GM23338 (cell line): ENCODE measurements at regions not wholly inside any gene's neighbourhood (a gene's known extent, or its start where the extent isn't known, plus 50 kb on each side); places are given as distances from the start of the nearest gene placed in this dataset.

ENCODE experiments used
- ATAC-seq: fragments of 200-7000 bp; cut with Tn5 transposase; 3 replicates; pipeline ENCODE4 v1.9.1; 2020
- DNase-seq: peaks from one replicate; pipeline ENCODE4 v3.0.0-alpha.2; 2015; ENCODE audit warnings: low spot score
- H2AFZ ChIP-seq: fragments of 200-600 bp; sonication (generic); 2 replicates; pipeline ENCODE4 v1.8.0; 2016; ENCODE audit warnings: antibody characterized with exemption, mild to moderate bottlenecking, moderate library complexity
- H3F3A ChIP-seq: fragments of 200-600 bp; sonication (generic); replicated peaks from 2 replicates; pipeline ENCODE4 v1.8.0; 2017; ENCODE audit warnings: antibody characterized with exemption, mixed run types, low read depth
- H3K27ac ChIP-seq: fragments of 200-600 bp; sonication (generic); 2 replicates; pipeline ENCODE4 v1.6.1; 2016; ENCODE audit warnings: low read depth
- H3K27me3 ChIP-seq: fragments of 200-600 bp; sonication (generic); 2 replicates; pipeline ENCODE4 v1.8.0; 2016; ENCODE audit warnings: mild to moderate bottlenecking, mixed run types, moderate library complexity; ENCODE audit not compliant: insufficient read depth
- H3K36me3 ChIP-seq: fragments of 200-600 bp; sonication (generic); 2 replicates; pipeline ENCODE4 v1.8.0; 2016; ENCODE audit warnings: mild to moderate bottlenecking; ENCODE audit not compliant: insufficient read depth
- H3K4me1 ChIP-seq: fragments of 200-600 bp; sonication (generic); 2 replicates; pipeline ENCODE4 v1.8.0; 2016; ENCODE audit warnings: mild to moderate bottlenecking, moderate library complexity; ENCODE audit not compliant: insufficient read depth
- H3K4me2 ChIP-seq: fragments of 200-600 bp; sonication (generic); 2 replicates; pipeline ENCODE4 v1.7.1; 2017; ENCODE audit warnings: mixed run types
- H3K4me3 ChIP-seq: fragments of 200-600 bp; sonication (generic); 2 replicates; pipeline ENCODE4 v1.6.1; 2016; ENCODE audit warnings: mixed run types
- H3K79me2 ChIP-seq: fragments of 200-600 bp; sonication (generic); replicated peaks from 2 replicates; pipeline ENCODE4 v1.8.0; 2017; ENCODE audit warnings: mild to moderate bottlenecking; ENCODE audit not compliant: insufficient read depth
- H3K9me2 ChIP-seq: fragments of 200-600 bp; sonication (generic); 2 replicates; pipeline ENCODE4 v1.8.0; 2017; ENCODE audit not compliant: insufficient read depth
- H4K20me1 ChIP-seq: fragments of 200-600 bp; sonication (generic); replicated peaks from 2 replicates; pipeline ENCODE4 v1.8.0; 2017; ENCODE audit warnings: mild to moderate bottlenecking; ENCODE audit not compliant: insufficient read depth
- H3K27ac Mint-ChIP-seq: 2 replicates; pipeline ENCODE4 v1.8.0; 2020; ENCODE audit warnings: inconsistent platforms, mild to moderate bottlenecking, moderate library complexity, mixed read lengths
- H3K27me3 Mint-ChIP-seq: 3 replicates; pipeline ENCODE4 v1.8.0; 2022; ENCODE audit warnings: low read depth, mild to moderate bottlenecking, moderate library complexity, mixed read lengths, inconsistent platforms; ENCODE audit not compliant: insufficient read depth, poor library complexity
- H3K36me3 Mint-ChIP-seq: 3 replicates; pipeline ENCODE4 v1.8.0; 2021; ENCODE audit warnings: low read depth, mild to moderate bottlenecking, inconsistent platforms, moderate library complexity, mixed read lengths
- H3K4me1 Mint-ChIP-seq: 3 replicates; pipeline ENCODE4 v1.8.0; 2020; ENCODE audit warnings: mild to moderate bottlenecking, inconsistent platforms, mixed read lengths
- H3K4me3 Mint-ChIP-seq: 3 replicates; pipeline ENCODE4 v1.8.0; 2021; ENCODE audit warnings: moderate library complexity, mild to moderate bottlenecking, inconsistent platforms, mixed read lengths
- H3K9me3 Mint-ChIP-seq: 3 replicates; pipeline ENCODE4 v1.8.0; 2020; ENCODE audit warnings: moderate library complexity, mild to moderate bottlenecking, inconsistent platforms, mixed read lengths
- CREB1 ChIP-seq: fragments of 250-450 bp; sonication (Bioruptor Pico); IDR thresholded peaks from 2 replicates; pipeline ENCODE4 v1.5.0; 2020; ENCODE audit warnings: low read depth, mild to moderate bottlenecking, moderate library complexity
- EZH2 ChIP-seq: fragments of 200-600 bp; sonication (generic); IDR thresholded peaks from one replicate; pipeline ENCODE4 v1.8.0; 2017; ENCODE audit warnings: antibody characterized with exemption, mild to moderate bottlenecking, low read depth; ENCODE audit not compliant: unreplicated experiment
- EZH2phosphoT487 ChIP-seq: fragments of 200-600 bp; sonication (generic); IDR thresholded peaks from one replicate; pipeline ENCODE4 v1.8.1; 2018; ENCODE audit warnings: antibody characterized with exemption; ENCODE audit not compliant: unreplicated experiment
- JUNB ChIP-seq: IDR thresholded peaks from one replicate; pipeline ENCODE4 v1.6.1; 2016; ENCODE audit warnings: antibody characterized with exemption; ENCODE audit not compliant: unreplicated experiment
- NANOG ChIP-seq: IDR thresholded peaks from 2 replicates; pipeline ENCODE4 v1.6.1; 2016; ENCODE audit warnings: antibody characterized with exemption, borderline replicate concordance
- POLR2AphosphoS5 ChIP-seq: IDR thresholded peaks from 2 replicates; pipeline ENCODE4 v1.6.1; 2016; ENCODE audit warnings: antibody characterized with exemption, low read depth
- STAT1 ChIP-seq: IDR thresholded peaks from one replicate; pipeline ENCODE4 v1.6.1; 2016; ENCODE audit warnings: antibody characterized with exemption; ENCODE audit not compliant: unreplicated experiment
- ZNF114 ChIP-seq: fragments of 250-450 bp; sonication (Bioruptor Pico); IDR thresholded peaks from 2 replicates; pipeline ENCODE4 v1.5.0; 2020; ENCODE audit warnings: mild to moderate bottlenecking, moderate library complexity
- ZNF331 ChIP-seq: fragments of 250-450 bp; sonication (Bioruptor Pico); IDR thresholded peaks from 2 replicates; pipeline ENCODE4 v1.5.0; 2020; ENCODE audit warnings: low read depth, mild to moderate bottlenecking, moderate library complexity
- TF ChIP-seq, protein P1 (sequence below), 2 experiments: fragments of 200-600 bp in 1 of 2; sonication (generic) in 1 of 2; conservative IDR thresholded peaks; 2 replicates each; pipeline versions ENCODE4 v1.5.1 to v1.6.1; 2016 to 2017; ENCODE audit warnings: antibody characterized with exemption in 2 of 2, low read depth in 2 of 2, mild to moderate bottlenecking in 2 of 2, moderate library complexity in 1 of 2
- TF ChIP-seq, protein P2 (sequence below): IDR thresholded peaks from one replicate; pipeline ENCODE4 v1.6.1; 2018; ENCODE audit warnings: antibody characterized with exemption; ENCODE audit not compliant: unreplicated experiment
- TF ChIP-seq, protein P3 (sequence below): IDR thresholded peaks from 2 replicates; pipeline ENCODE4 v1.6.1; 2016; ENCODE audit warnings: antibody characterized with exemption
- TF ChIP-seq, protein P4 (sequence below): fragments of 250-450 bp; sonication (Bioruptor Pico); IDR thresholded peaks from 2 replicates; pipeline ENCODE4 v1.5.0; 2020; ENCODE audit warnings: mild to moderate bottlenecking, moderate library complexity

DNA sequence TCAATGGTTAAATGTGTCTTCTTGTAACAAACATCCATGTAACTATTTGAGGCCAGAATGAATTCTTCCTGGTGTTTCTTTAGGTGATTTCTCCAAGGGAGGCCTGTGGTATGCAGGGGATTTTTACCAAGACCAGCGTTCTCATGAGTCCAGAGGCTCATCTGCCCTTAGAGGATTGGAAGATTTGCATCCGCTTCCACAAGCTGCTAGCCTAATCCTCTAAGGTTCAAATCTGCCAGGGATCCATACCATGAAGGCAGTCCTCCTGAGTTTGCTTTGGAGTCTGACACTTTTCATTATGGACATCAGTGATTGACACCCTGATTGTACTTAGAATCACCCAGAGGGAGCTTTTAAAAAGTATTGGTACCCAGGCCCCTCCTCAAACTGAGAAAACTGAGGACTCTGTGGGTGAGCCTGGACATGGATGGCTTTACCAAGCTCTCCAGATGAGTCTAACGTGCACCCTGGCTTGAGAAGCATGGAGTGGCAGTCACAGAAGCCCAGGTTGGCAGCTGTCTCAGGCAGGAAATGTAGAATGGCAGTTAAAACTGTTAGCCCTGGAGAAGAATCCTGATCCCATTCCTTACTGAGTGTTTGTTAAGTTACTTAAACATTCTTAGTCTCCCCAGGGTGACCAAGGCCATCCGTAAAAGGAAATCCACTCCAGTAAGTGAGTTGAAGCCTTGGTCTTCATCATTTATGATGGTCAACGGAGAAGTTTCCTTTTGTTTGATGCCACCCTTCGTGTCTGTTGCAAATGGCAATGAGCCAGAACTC is 95.3 kb upstream of the RMDN2 start:
- H2AFZ ChIP-seq, result no peak overlapping the region
- DNase-seq, result no peak
- no peaks in the 10 kb centered on the region for H3K27me3 ChIP-seq
- no peaks in the 10 kb centered on the region for H3K27me3 Mint-ChIP-seq
- H3K9me2 ChIP-seq, result peaks cover 4% of the 10 kb centered on the region; the same call in 1 of the 2 replicates
- ATAC-seq, result no peak
- no peaks in the 10 kb centered on the region for H3K9me3 Mint-ChIP-seq
- no peaks in the 10 kb centered on the region for H3K4me1 ChIP-seq
- H4K20me1 ChIP-seq, result no peaks in the 10 kb centered on the region
- no peak for TF ChIP-seq STAT1
- TF ChIP-seq, protein P1, sequence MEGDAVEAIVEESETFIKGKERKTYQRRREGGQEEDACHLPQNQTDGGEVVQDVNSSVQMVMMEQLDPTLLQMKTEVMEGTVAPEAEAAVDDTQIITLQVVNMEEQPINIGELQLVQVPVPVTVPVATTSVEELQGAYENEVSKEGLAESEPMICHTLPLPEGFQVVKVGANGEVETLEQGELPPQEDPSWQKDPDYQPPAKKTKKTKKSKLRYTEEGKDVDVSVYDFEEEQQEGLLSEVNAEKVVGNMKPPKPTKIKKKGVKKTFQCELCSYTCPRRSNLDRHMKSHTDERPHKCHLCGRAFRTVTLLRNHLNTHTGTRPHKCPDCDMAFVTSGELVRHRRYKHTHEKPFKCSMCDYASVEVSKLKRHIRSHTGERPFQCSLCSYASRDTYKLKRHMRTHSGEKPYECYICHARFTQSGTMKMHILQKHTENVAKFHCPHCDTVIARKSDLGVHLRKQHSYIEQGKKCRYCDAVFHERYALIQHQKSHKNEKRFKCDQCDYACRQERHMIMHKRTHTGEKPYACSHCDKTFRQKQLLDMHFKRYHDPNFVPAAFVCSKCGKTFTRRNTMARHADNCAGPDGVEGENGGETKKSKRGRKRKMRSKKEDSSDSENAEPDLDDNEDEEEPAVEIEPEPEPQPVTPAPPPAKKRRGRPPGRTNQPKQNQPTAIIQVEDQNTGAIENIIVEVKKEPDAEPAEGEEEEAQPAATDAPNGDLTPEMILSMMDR (conservative IDR thresholded peaks at IDR 0.05; ENCODE audit: low read depth in 2 of 2), result no peak
- no peak for TF ChIP-seq POLR2AphosphoS5
- TF ChIP-seq, protein P2, sequence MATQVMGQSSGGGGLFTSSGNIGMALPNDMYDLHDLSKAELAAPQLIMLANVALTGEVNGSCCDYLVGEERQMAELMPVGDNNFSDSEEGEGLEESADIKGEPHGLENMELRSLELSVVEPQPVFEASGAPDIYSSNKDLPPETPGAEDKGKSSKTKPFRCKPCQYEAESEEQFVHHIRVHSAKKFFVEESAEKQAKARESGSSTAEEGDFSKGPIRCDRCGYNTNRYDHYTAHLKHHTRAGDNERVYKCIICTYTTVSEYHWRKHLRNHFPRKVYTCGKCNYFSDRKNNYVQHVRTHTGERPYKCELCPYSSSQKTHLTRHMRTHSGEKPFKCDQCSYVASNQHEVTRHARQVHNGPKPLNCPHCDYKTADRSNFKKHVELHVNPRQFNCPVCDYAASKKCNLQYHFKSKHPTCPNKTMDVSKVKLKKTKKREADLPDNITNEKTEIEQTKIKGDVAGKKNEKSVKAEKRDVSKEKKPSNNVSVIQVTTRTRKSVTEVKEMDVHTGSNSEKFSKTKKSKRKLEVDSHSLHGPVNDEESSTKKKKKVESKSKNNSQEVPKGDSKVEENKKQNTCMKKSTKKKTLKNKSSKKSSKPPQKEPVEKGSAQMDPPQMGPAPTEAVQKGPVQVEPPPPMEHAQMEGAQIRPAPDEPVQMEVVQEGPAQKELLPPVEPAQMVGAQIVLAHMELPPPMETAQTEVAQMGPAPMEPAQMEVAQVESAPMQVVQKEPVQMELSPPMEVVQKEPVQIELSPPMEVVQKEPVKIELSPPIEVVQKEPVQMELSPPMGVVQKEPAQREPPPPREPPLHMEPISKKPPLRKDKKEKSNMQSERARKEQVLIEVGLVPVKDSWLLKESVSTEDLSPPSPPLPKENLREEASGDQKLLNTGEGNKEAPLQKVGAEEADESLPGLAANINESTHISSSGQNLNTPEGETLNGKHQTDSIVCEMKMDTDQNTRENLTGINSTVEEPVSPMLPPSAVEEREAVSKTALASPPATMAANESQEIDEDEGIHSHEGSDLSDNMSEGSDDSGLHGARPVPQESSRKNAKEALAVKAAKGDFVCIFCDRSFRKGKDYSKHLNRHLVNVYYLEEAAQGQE, result no peak
- TF ChIP-seq JUNB, result no peak
- no peak for TF ChIP-seq ZNF114
- TF ChIP-seq EZH2, result no peak
- no peak for TF ChIP-seq EZH2phosphoT487
- TF ChIP-seq, protein P3, sequence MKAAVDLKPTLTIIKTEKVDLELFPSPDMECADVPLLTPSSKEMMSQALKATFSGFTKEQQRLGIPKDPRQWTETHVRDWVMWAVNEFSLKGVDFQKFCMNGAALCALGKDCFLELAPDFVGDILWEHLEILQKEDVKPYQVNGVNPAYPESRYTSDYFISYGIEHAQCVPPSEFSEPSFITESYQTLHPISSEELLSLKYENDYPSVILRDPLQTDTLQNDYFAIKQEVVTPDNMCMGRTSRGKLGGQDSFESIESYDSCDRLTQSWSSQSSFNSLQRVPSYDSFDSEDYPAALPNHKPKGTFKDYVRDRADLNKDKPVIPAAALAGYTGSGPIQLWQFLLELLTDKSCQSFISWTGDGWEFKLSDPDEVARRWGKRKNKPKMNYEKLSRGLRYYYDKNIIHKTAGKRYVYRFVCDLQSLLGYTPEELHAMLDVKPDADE, result no peak
- TF ChIP-seq NANOG, result no peak
- no peak for TF ChIP-seq ZNF331 (CRISPR knock-in tag)
- TF ChIP-seq, protein P4, sequence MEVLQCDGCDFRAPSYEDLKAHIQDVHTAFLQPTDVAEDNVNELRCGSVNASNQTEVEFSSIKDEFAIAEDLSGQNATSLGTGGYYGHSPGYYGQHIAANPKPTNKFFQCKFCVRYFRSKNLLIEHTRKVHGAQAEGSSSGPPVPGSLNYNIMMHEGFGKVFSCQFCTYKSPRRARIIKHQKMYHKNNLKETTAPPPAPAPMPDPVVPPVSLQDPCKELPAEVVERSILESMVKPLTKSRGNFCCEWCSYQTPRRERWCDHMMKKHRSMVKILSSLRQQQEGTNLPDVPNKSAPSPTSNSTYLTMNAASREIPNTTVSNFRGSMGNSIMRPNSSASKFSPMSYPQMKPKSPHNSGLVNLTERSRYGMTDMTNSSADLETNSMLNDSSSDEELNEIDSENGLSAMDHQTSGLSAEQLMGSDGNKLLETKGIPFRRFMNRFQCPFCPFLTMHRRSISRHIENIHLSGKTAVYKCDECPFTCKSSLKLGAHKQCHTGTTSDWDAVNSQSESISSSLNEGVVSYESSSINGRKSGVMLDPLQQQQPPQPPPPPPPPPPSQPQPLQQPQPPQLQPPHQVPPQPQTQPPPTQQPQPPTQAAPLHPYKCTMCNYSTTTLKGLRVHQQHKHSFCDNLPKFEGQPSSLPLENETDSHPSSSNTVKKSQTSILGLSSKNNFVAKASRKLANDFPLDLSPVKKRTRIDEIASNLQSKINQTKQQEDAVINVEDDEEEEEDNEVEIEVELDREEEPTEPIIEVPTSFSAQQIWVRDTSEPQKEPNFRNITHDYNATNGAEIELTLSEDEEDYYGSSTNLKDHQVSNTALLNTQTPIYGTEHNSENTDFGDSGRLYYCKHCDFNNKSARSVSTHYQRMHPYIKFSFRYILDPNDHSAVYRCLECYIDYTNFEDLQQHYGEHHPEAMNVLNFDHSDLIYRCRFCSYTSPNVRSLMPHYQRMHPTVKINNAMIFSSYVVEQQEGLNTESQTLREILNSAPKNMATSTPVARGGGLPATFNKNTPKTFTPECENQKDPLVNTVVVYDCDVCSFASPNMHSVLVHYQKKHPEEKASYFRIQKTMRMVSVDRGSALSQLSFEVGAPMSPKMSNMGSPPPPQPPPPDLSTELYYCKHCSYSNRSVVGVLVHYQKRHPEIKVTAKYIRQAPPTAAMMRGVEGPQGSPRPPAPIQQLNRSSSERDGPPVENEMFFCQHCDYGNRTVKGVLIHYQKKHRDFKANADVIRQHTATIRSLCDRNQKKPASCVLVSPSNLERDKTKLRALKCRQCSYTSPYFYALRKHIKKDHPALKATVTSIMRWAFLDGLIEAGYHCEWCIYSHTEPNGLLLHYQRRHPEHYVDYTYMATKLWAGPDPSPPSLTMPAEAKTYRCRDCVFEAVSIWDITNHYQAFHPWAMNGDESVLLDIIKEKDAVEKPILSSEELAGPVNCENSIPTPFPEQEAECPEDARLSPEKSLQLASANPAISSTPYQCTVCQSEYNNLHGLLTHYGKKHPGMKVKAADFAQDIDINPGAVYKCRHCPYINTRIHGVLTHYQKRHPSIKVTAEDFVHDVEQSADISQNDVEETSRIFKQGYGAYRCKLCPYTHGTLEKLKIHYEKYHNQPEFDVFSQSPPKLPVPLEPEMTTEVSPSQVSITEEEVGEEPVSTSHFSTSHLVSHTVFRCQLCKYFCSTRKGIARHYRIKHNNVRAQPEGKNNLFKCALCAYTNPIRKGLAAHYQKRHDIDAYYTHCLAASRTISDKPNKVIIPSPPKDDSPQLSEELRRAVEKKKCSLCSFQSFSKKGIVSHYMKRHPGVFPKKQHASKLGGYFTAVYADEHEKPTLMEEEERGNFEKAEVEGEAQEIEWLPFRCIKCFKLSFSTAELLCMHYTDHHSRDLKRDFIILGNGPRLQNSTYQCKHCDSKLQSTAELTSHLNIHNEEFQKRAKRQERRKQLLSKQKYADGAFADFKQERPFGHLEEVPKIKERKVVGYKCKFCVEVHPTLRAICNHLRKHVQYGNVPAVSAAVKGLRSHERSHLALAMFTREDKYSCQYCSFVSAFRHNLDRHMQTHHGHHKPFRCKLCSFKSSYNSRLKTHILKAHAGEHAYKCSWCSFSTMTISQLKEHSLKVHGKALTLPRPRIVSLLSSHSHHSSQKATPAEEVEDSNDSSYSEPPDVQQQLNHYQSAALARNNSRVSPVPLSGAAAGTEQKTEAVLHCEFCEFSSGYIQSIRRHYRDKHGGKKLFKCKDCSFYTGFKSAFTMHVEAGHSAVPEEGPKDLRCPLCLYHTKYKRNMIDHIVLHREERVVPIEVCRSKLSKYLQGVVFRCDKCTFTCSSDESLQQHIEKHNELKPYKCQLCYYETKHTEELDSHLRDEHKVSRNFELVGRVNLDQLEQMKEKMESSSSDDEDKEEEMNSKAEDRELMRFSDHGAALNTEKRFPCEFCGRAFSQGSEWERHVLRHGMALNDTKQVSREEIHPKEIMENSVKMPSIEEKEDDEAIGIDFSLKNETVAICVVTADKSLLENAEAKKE (CRISPR knock-in tag), result no peak
- no peak for TF ChIP-seq CREB1 (CRISPR knock-in tag)
- no peaks in the 10 kb centered on the region for H3K79me2 ChIP-seq
- H3K27ac ChIP-seq, result no peak overlapping the region
- H3K36me3 ChIP-seq, result no peaks in the 10 kb centered on the region
- H3K27ac Mint-ChIP-seq, result no peak overlapping the region
- no peak overlapping the region for H3K4me2 ChIP-seq
- peaks cover 2% of the 10 kb centered on the region; the same call in 2 of the 3 replicates for H3K4me1 Mint-ChIP-seq
- no peak overlapping the region for H3K4me3 ChIP-seq
- no peaks in the 10 kb centered on the region for H3K36me3 Mint-ChIP-seq
- no peaks in the 10 kb centered on the region for H3F3A ChIP-seq
- no peak overlapping the region for H3K4me3 Mint-ChIP-seq
